GM10266 (cell line): ENCODE measurements at regions not wholly inside any gene's neighbourhood (a gene's known extent, or its start where the extent isn't known, plus 50 kb on each side); places are given as distances from the start of the nearest gene placed in this dataset.
"Not testable (repeated sequence)": the region's sequence is repeated elsewhere in the genome, so short reads cannot be mapped to it uniquely, and the experiment has no call there.

ENCODE experiments used
- DNase-seq: peaks from one replicate; pipeline ENCODE4 v3.0.0; 2012; ENCODE audit errors: extremely low spot score
- CTCF ChIP-seq: IDR thresholded peaks from 2 replicates; pipeline ENCODE4 v1.5.1; 2012; ENCODE audit warnings: mild to moderate bottlenecking, low read depth; ENCODE audit not compliant: control insufficient read depth, insufficient read depth; ENCODE audit errors: missing control alignments

DNA sequence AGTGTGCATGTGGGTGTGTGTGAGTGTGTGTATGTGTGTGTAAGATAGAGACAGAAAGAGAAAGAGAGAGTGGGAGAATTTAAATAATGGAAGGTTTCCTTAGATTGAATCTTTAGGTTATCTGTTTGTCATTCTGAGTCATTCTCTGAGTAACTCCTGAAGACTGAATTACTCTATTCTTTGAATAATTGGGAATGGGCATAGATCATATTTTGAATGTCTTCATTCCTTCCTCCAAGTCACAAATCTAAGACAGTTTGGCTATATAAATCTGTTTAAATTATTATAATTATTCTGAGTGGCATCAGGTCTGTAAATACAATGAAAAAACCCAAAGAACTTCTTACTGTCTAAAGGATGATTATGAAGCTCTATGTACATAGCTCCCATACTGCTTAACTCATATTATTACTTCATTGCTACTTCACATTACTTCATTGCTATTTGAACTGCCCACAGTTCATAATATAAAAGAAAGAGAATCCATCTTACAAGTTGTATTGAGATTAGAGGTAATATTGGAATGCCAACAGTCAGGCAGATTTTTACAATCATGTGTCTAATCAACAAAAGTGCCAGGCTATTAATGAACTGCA, 346.6 kb upstream of the CCDC179 start:
- DNase-seq, result no peak
- no peak for TF ChIP-seq CTCF

GRCh38 chr11:23211221-23211620, 350.9 kb upstream of the CCDC179 start:
- DNase-seq, result no peak

DNA sequence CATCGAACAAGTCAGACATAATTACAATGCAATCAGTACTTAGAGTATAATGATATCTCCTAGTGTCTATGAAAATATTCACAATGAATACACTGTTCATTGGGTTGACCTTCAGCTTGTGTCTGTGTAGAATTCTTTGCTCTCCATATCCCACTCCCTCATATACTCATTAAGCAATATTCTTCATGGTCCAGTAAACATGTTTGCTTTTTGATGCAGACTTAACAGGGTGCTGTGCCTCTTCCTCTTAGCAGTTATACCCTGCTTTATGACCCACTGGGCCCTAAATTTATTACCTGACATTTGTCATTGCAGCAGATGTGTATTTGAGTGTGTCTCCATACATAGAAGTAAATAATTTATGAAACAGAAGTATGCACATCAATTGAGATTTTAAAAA, 352.5 kb upstream of the CCDC179 start:
- TF ChIP-seq CTCF, result no peak
- no peak for DNase-seq

More at GRCh38 chr11:23211221-23211620, 350.9 kb upstream of the CCDC179 start:
- TF ChIP-seq CTCF, result no peak

- TF ChIP-seq CTCF, result no peak
- DNase-seq, result no peak
Measured at GRCh38 chr11:23217072-23217471, 356.8 kb upstream of the CCDC179 start.

DNA sequence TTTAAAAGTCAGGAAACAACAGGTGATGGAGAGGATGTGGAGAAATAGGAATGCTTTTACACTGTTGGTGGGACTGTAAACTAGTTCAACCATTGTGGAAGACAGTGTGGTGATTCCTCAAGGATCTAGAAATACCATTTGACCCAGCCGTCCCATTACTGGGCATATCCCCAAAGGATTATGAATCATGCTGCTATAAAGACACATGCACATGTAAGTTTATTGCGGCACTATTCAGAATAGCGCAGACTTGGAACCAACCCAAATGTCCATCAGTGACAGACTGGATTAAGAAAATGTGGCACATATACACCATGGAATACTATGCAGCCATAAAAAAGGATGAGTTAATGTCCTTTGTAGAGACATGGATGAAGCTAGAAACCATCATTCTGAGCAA, 359.8 kb upstream of the CCDC179 start:
- not testable (repeated sequence) for DNase-seq

GRCh38 chr11:23221366-23221765, 361.1 kb upstream of the CCDC179 start:
- TF ChIP-seq CTCF, result no peak
- DNase-seq, result no peak

DNA sequence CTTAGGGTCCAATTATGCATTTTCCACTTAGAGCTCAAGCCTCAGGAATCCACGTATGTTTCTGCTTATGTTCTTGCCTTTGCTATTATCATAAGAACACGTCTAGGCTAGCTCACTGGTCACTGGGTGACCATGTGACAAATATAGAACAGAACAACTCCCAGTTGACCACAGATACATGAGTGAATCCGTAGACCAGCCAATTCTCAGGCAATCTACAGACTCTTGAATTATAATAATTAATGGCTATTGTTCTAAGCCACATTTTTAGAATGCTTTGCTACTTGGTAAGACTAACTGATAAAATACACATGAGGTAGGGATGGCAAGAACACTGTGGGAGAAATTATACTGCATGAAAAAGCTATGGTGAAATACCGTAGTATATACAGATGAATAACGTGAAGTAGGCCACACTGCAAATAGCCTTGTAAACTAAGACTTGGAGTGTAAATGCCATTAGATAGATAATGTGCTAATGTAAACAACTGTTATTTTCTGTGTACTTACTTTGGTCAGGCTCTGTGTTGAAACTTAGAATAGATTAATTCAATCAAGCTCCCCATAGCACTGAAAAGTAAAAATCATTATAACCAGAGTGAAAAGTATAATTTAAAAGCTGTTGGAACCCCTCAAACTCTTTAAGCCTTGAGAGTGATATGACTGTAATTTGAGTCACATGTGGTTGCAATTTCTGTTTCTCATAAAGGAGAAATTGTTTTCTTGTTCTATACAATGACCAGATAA, 366.2 kb upstream of the CCDC179 start:
- no peak for DNase-seq
- no peak for TF ChIP-seq CTCF
